ENCODE measurements at regions not wholly inside any gene's neighbourhood (a gene's known extent, or its start where the extent isn't known, plus 50 kb on each side); places are given as distances from the start of the nearest gene placed in this dataset.
"Not testable (repeated sequence)": the region's sequence is repeated elsewhere in the genome, so short reads cannot be mapped to it uniquely, and the experiment has no call there.

DNA sequence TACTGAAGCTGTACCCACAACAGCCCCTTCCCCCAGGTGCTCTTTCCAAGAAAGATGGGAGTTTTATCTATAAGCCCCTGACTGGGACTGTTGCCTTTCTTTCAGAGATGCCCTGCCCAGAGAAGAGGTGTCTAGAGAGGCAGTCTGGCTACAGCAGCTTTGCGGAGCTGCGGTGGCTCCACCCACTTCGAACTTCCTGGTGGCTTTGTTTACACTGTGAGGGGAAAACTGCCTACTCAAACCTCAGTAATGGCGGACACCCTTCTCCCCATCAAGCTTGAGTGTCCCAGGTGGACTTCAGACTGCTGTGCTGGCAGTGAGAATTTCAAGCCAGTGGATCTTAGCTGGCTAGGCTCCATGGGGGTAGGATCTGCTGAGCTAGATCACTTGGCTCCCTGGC lies 120.2 kb upstream of the MYT1L start:
- TF ChIP-seq POLR2A, POLR2AphosphoS5, CTCF (IDR thresholded peaks at IDR 0.05): not testable (repeated sequence)
